GM11168 (cell line): ENCODE measurements at regions not wholly inside any gene's neighbourhood (a gene's known extent, or its start where the extent isn't known, plus 50 kb on each side); places are given as distances from the start of the nearest gene placed in this dataset.

Experiments
- in situ Hi-C: fragments of 300-500 bp; cut with MboI; formaldehyde crosslinking; loops from one replicate; pipeline ENCODE4 v1.12.0; 2022; ENCODE audit warnings: low sequenced_read_pairs; ENCODE audit not compliant: unreplicated experiment

GRCh38 chr13:74006666-74007065, 127.5 kb downstream of the KLF12 start:
- in situ Hi-C loops: loop anchor here (25.0 kb wide), 1 partner anchor 169 kb away; no protein-coding TSS in a partner anchor

- in situ Hi-C loops: loop anchor here (25.0 kb wide), 1 partner anchor 168 kb away; no protein-coding TSS in a partner anchor
These were observed 128.7 kb downstream of the KLF12 start for GRCh38 chr13:74005320-74006157.

- in situ Hi-C loops: loop anchor here (25.0 kb wide), 1 partner anchor 167 kb away; no protein-coding TSS in a partner anchor
These were observed 130.1 kb downstream of the KLF12 start for GRCh38 chr13:74004109-74004508.

- in situ Hi-C loops: loop anchor here (25.0 kb wide), 1 partner anchor 166 kb away; no protein-coding TSS in a partner anchor
These were observed 130.8 kb downstream of the KLF12 start for GRCh38 chr13:74003374-74003773.

- in situ Hi-C loops: loop anchor here (25.0 kb wide), 1 partner anchor 164 kb away; no protein-coding TSS in a partner anchor
These were observed 133.3 kb downstream of the KLF12 start for GRCh38 chr13:74000876-74001275.

GRCh38 chr13:73998631-73999030, 135.6 kb downstream of the KLF12 start:
- in situ Hi-C loops: no loop called here

- in situ Hi-C loops: no loop called here
These were observed 136.2 kb downstream of the KLF12 start for GRCh38 chr13:73997964-73998363.

- in situ Hi-C loops: no loop called here
These were observed 137.6 kb downstream of the KLF12 start for GRCh38 chr13:73996569-73996968.

GRCh38 chr13:73995736-73996135, 138.5 kb downstream of the KLF12 start:
- in situ Hi-C loops: no loop called here

GRCh38 chr13:73993661-73994060, 140.5 kb downstream of the KLF12 start:
- in situ Hi-C loops: no loop called here

- in situ Hi-C loops: no loop called here
These were observed 142.3 kb downstream of the KLF12 start for GRCh38 chr13:73991884-73992283.

GRCh38 chr13:73991384-73991783, 142.8 kb downstream of the KLF12 start:
- in situ Hi-C loops: no loop called here

GRCh38 chr13:73989244-73989843, 144.9 kb downstream of the KLF12 start:
- in situ Hi-C loops: no loop called here

GRCh38 chr13:73988461-73988860, 145.7 kb downstream of the KLF12 start:
- in situ Hi-C loops: no loop called here

GRCh38 chr13:73987618-73988017, 146.6 kb downstream of the KLF12 start:
- in situ Hi-C loops: no loop called here

- in situ Hi-C loops: no loop called here
These were observed 148.4 kb downstream of the KLF12 start for GRCh38 chr13:73985783-73986182.

- in situ Hi-C loops: no loop called here
These were observed 149.1 kb downstream of the KLF12 start for GRCh38 chr13:73984949-73985691.

GRCh38 chr13:73984201-73984600, 150.0 kb downstream of the KLF12 start:
- in situ Hi-C loops: no loop called here

- in situ Hi-C loops: no loop called here
These were observed 151.1 kb downstream of the KLF12 start for GRCh38 chr13:73983109-73983508.

GRCh38 chr13:73981595-73981994, 152.6 kb downstream of the KLF12 start:
- in situ Hi-C loops: no loop called here

GRCh38 chr13:73975767-73976166, 158.4 kb downstream of the KLF12 start:
- in situ Hi-C loops: no loop called here
